HFF-Myc (cell line): ENCODE measurements at regions not wholly inside any gene's neighbourhood (a gene's known extent, or its start where the extent isn't known, plus 50 kb on each side); places are given as distances from the start of the nearest gene placed in this dataset.
A peak's percentile ranks its signal among the peaks of the same experiment; 100 is the strongest.

Experiments
- DNase-seq: peaks from one replicate; pipeline ENCODE4 v3.0.0-alpha.2; 2011; ENCODE audit warnings: low read depth; ENCODE audit errors: extremely low read depth
- H3K4me3 ChIP-seq: replicated peaks from 2 replicates; pipeline ENCODE4 v1.5.1; 2011; ENCODE audit warnings: low read depth, mild to moderate bottlenecking, control low read depth, low read length
- TF ChIP-seq, protein P1 (sequence below): IDR thresholded peaks from 2 replicates; pipeline ENCODE4 v1.5.1; 2012; ENCODE audit warnings: mild to moderate bottlenecking, low read depth, low read length, control low read depth; ENCODE audit errors: missing control alignments

DNA sequence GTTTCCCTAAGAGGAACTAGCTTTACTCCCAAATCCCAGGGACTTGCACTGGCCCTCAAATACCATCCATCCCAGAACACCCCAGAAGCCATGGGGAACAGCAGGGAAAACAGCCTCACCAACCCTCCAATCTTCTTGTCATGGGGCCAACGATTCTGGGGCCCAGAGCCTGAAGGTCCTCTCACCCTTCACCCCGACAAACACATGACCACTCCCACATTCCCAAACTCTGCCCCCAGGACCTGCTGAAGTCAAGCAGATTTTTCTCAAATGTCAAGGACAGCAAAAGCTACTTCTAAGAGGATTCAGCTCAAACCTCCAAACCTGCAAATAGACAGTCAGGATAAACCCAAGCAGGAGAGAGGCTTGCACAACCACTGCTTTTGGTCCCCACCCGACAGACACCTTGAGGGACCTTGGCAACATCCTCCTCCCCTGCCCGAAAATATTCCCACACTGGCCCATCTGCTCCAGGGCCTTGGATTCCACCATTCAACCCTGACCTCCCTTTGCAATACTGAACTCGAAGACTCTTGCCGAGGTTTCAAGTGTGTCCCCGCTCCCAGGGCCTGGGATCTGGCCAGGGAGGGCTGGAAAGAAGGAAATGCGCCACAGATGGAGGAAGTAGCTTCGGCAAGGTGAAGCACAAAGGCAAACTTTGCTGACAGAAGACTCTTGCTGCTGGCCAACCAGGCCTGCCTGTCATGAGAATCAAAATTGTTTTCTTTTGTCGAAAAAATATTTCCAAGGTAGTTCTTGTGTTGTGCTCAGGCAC is 143.3 kb downstream of the ZFP36L2 start:
- DNase-seq = no peak
- TF ChIP-seq, protein P1, sequence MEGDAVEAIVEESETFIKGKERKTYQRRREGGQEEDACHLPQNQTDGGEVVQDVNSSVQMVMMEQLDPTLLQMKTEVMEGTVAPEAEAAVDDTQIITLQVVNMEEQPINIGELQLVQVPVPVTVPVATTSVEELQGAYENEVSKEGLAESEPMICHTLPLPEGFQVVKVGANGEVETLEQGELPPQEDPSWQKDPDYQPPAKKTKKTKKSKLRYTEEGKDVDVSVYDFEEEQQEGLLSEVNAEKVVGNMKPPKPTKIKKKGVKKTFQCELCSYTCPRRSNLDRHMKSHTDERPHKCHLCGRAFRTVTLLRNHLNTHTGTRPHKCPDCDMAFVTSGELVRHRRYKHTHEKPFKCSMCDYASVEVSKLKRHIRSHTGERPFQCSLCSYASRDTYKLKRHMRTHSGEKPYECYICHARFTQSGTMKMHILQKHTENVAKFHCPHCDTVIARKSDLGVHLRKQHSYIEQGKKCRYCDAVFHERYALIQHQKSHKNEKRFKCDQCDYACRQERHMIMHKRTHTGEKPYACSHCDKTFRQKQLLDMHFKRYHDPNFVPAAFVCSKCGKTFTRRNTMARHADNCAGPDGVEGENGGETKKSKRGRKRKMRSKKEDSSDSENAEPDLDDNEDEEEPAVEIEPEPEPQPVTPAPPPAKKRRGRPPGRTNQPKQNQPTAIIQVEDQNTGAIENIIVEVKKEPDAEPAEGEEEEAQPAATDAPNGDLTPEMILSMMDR = no peak

DNA sequence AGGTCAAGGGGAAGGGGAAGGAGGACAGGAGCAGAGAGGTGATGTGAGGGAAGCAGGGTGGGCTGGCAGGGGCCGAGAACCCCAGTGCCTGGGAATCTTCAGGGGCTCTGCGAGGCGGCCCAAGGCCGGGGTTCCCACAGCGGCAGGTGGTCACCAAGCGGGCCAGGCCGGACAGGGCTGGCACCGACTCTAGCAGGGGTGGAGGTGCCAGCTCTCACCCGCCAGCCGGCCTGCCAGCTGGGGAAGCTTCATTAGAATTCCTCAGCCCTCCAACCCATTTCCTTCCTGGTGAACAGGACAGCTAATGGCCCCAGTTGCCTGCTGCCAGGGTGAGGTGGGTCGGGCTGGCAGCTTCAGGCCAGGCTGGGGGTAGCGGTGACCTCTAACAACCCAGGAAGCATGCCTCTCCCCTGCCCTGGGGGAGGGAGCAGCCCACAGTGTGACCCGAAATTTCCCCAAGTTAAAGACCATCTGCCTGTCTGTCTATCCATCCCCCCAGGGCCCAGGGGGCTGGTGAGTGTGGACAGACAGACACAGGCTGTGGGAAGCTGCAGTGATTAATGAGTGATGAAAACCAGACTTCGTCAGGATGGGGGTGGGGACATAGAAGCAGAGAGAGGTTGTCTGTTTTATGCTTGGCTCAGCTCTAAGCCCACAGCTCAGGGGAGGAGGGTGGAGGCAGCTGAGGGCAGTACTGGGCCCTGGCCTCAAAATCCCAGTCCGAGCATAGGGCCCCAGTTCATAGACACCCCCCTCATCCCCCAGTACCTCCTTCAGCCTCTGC is 144.1 kb downstream of the ZFP36L2 start:
- TF ChIP-seq, protein P1 = no peak
- H3K4me3 ChIP-seq = no peak overlapping the region
- DNase-seq = peak; percentile 91

More for the DNA sequence above, 143.3 kb downstream of the ZFP36L2 start:
- H3K4me3 ChIP-seq = no peak overlapping the region

DNA sequence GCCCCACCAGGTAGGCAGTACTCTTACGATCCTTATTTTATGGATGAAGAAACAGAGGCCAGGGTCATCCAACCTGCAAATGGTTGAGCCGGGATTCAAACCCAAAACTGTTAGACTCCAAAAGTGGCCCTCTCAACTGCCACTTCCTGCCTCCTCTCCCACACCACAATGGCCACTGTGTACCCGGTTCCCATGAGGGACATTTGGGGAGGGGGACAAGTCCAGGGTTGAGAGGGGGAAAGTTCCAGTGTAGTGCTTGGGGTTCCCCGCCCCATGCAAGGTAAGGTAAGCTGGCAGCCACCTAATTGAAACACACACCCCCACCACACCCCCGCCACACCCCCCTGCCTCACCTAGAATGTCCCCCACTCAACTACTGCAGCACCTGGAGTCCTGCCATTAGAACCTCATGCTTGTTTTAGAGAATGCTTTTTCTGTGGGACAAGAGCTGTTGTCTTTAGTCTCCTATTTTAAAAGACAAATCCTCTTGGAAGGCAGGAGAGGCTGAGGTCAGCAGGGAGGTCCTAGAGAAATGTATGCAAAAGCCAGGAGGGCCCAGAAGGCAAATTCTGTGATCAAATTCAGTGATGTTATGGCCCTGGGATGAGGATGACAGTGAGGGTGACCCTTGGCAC is 145.2 kb downstream of the ZFP36L2 start:
- DNase-seq = no peak
- TF ChIP-seq, protein P1 = no peak
- no peak overlapping the region for H3K4me3 ChIP-seq

DNA sequence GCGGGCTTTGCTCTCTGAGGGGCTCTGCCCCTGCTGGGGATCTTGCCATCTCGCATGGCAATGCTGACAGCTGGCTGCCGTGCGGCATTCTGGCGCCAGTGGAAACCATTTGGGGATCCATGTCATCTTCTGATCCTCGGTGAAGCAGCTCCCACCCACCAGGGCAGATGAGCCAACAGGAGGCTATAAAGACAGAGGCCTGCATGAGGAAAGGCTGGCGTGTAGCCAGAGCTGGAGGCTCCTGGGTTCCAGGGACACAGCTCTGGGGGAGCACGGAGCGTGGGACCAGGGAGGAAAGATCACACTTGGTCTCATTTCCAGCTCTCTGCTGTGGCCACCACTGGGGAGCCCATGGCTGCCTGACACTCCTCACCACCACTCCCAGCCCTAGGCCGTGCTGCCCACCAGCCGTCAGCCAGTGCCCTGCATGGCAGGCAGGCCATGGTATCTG is 145.8 kb downstream of the ZFP36L2 start:
- DNase-seq = no peak
- TF ChIP-seq, protein P1 = no peak

DNA sequence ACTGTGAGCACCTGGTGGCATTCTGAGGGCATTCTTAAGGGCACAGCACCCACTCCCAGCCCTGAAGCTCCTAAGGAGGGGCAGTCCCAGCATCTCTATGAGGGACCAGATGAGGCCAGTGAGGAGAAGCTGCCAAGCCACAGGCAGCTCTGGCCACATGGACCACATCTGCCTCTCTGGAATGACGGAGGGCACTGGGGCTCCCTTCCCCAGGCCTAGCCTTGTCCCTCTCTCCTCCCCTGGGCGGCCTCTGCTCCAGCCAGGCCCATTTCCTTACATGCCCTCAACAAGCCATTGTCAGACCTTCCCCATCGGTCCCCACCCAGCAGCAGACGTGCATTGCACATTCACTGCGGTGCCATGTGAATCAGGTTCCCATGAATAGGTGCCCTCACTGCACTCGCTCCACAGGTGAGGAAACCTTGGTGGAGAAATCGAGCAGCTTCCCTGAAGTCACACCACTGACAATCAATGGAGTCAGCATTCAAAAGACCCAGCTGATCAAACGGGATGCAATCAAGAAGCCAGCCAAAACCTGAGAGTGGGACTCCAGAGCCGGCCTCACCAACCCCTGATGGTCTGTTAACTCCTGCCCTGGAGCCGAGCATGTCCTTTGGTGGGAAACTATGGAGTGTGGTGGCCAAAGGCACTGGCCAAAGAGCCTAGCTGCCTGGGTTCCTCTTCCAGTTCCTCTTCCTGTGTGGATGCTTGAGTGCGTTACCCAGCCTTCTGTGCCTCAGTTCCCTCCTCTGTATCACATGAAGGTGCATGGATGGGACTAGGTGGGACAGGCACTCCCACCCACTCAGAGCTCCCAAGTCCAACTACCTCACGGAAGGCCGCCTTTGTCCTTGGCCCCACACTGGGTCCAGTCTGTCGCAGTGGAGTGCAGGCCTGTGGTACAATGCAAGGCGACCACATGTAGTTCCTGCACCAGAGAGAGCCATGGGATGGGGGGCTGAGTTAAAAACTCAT is 147.3 kb downstream of the ZFP36L2 start:
- H3K4me3 ChIP-seq = no peak overlapping the region
- DNase-seq = no peak
- TF ChIP-seq, protein P1 = no peak

More for the DNA sequence above, 145.8 kb downstream of the ZFP36L2 start:
- no peak overlapping the region for H3K4me3 ChIP-seq

DNA sequence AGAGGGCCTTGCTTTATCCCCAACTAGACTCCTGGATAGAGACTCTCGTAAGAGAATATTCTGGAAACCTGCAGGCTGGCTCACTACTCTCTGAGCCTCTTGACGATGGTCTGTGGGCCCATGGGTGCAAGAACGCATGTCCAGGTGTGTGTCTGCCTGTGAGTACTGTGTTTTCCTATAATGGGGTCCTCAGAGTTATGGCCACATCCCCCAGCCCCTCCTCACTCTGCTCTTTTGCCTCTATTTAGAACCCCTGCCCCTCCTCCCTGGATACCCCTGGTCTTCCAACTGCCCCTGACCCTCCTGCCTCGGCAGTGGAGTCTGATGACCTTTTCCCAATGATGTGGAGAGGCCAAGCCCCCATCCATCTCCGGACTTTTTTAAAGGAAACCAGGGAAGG is 148.1 kb downstream of the ZFP36L2 start:
- H3K4me3 ChIP-seq = no peak overlapping the region
- TF ChIP-seq, protein P1 = no peak
- DNase-seq = no peak
